ENCODE measurements at regions not wholly inside any gene's neighbourhood (a gene's known extent, or its start where the extent isn't known, plus 50 kb on each side); places are given as distances from the start of the nearest gene placed in this dataset.

DNA sequence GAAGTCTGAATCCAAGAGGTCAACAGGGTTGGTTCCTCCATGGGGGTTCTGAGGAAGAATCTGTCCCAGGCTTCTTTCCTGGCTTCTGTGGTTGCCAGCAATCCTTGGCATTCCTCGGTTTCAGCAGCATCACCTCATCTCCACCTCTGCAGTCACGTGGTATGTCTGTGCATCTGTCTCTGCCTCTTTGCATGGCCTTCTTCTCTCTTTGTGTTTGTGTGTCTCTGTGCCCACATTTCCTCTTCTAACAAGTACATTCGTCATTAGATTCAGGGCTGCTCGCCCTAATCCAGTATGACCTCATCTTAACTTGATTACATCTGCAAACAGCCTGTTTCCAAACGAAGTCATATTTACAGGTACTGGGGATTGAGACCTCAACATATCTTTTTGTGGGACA, 114.0 kb downstream of the BCOR start:
- no peaks in the 10 kb centered on the region for H4K20me1 ChIP-seq (ENCODE audit: insufficient read depth)
- H3K9me3 ChIP-seq (ENCODE audit: control insufficient read depth in 1 of 2, insufficient read depth in 1 of 2, low read depth in 1 of 2, low read length in 2 of 2): no peaks in the 10 kb centered on the region
- H3K4me3 ChIP-seq (replicated peaks in 1 of 2; ENCODE audit: low read depth in 1 of 2, low read length in 2 of 2): no peak overlapping the region
- no peak overlapping the region for H2AFZ ChIP-seq (ENCODE audit: low read depth, low read length, poor library complexity, severe bottlenecking)
- H3K4me2 ChIP-seq (ENCODE audit: low read length): no peak overlapping the region
- no peak overlapping the region for H3K27ac ChIP-seq (ENCODE audit: low read depth, low read length)
- H3K36me3 ChIP-seq (ENCODE audit: control insufficient read depth in 1 of 2, insufficient read depth in 2 of 2, low read length in 2 of 2): no peaks in the 10 kb centered on the region
- intact Hi-C loops (cut with micrococcal nuclease): no loop called here
- CTCF ChIA-PET: no interaction called here
- POLR2A ChIA-PET: no interaction called here
- H3K4me1 ChIP-seq (ENCODE audit: control insufficient read depth in 1 of 2, insufficient read depth in 2 of 2, low read length in 2 of 2): peaks cover 6 to 9% of the 10 kb centered on the region in 2 experiments
- no peaks in the 10 kb centered on the region for H3K9me2 ChIP-seq (ENCODE audit: insufficient read depth)
- H3K27me3 ChIP-seq (ENCODE audit: insufficient read depth, low read length): no peaks in the 10 kb centered on the region
- H3K9ac ChIP-seq (ENCODE audit: low read length): no peak overlapping the region
- TF ChIP-seq FOSL1 (IDR thresholded peaks at IDR 0.05; ENCODE audit: low read depth): no peak
- no peak for TF ChIP-seq EGR1 (IDR thresholded peaks at IDR 0.05; ENCODE audit: low read depth)
- TF ChIP-seq ATF3 (IDR thresholded peaks at IDR 0.05): no peak
- TF ChIP-seq EZH2phosphoT487 (IDR thresholded peaks at IDR 0.05; ENCODE audit: borderline replicate concordance): no peak
- no peak for TF ChIP-seq SP1 (IDR thresholded peaks at IDR 0.05; ENCODE audit: low read depth)
- TF ChIP-seq ZNF274 (IDR thresholded peaks at IDR 0.05; ENCODE audit: low read depth, low read length): no peak
- TF ChIP-seq CEBPB (IDR thresholded peaks at IDR 0.05; ENCODE audit: low read depth): no peak
- TF ChIP-seq YY1 (IDR thresholded peaks at IDR 0.05; ENCODE audit: extremely low read depth, insufficient replicate concordance, low read depth, low read length): no peak
- TF ChIP-seq POLR2AphosphoS5 (IDR thresholded peaks at IDR 0.05; ENCODE audit: low read depth, low read length): no peak
- TF ChIP-seq JUND (IDR thresholded peaks at IDR 0.05): no peak
- no peak for TF ChIP-seq POLR2A (IDR thresholded peaks at IDR 0.05; ENCODE audit: borderline replicate concordance, extremely low read depth, insufficient read depth, insufficient read length)
- TF ChIP-seq ZFX (IDR thresholded peaks at IDR 0.05): no peak
- TF ChIP-seq TCF7L2 (IDR thresholded peaks at IDR 0.05; ENCODE audit: borderline replicate concordance, extremely low read depth, insufficient read depth, insufficient read length): no peak
- TF ChIP-seq, protein P1, sequence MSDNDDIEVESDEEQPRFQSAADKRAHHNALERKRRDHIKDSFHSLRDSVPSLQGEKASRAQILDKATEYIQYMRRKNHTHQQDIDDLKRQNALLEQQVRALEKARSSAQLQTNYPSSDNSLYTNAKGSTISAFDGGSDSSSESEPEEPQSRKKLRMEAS (IDR thresholded peaks at IDR 0.05): no peak
- TF ChIP-seq RAD21 (IDR thresholded peaks at IDR 0.05; ENCODE audit: low read depth): no peak
- no peak for TF ChIP-seq CBX3 (IDR thresholded peaks at IDR 0.05; ENCODE audit: low read depth)
- TF ChIP-seq, protein P2, sequence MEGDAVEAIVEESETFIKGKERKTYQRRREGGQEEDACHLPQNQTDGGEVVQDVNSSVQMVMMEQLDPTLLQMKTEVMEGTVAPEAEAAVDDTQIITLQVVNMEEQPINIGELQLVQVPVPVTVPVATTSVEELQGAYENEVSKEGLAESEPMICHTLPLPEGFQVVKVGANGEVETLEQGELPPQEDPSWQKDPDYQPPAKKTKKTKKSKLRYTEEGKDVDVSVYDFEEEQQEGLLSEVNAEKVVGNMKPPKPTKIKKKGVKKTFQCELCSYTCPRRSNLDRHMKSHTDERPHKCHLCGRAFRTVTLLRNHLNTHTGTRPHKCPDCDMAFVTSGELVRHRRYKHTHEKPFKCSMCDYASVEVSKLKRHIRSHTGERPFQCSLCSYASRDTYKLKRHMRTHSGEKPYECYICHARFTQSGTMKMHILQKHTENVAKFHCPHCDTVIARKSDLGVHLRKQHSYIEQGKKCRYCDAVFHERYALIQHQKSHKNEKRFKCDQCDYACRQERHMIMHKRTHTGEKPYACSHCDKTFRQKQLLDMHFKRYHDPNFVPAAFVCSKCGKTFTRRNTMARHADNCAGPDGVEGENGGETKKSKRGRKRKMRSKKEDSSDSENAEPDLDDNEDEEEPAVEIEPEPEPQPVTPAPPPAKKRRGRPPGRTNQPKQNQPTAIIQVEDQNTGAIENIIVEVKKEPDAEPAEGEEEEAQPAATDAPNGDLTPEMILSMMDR (IDR thresholded peaks at IDR 0.05 in 2 of 3, conservative IDR thresholded peaks at IDR 0.05 in 1 of 3; ENCODE audit: borderline replicate concordance in 1 of 3, insufficient read depth in 1 of 3, low read depth in 2 of 3, low read length in 2 of 3): no peak
- RAD21 ChIA-PET (ENCODE audit: low non-redundant PET in 1 of 2, low total read pairs in 2 of 2, uncharacterized antibody in 2 of 2, unreplicated experiment in 2 of 2): no interaction called here
- H3K79me2 ChIP-seq (ENCODE audit: insufficient read depth, low read length): no peaks in the 10 kb centered on the region
- ATAC-seq (no peak), DNase-seq (ENCODE audit: low read depth, low spot score) (no peak)
- BruUV-seq (replicated peaks): no TSS peak

Measured in HCT116 (cell line).